HG03521 (cell line): ENCODE measurements at regions not wholly inside any gene's neighbourhood (a gene's known extent, or its start where the extent isn't known, plus 50 kb on each side); places are given as distances from the start of the nearest gene placed in this dataset.

Experiments
- ATAC-seq: cut with Tn5 transposase; IDR thresholded peaks from one replicate; pipeline ENCODE4 v1.9.1; 2021; ENCODE audit warnings: mild to moderate bottlenecking, moderate library complexity; ENCODE audit not compliant: unreplicated experiment

DNA sequence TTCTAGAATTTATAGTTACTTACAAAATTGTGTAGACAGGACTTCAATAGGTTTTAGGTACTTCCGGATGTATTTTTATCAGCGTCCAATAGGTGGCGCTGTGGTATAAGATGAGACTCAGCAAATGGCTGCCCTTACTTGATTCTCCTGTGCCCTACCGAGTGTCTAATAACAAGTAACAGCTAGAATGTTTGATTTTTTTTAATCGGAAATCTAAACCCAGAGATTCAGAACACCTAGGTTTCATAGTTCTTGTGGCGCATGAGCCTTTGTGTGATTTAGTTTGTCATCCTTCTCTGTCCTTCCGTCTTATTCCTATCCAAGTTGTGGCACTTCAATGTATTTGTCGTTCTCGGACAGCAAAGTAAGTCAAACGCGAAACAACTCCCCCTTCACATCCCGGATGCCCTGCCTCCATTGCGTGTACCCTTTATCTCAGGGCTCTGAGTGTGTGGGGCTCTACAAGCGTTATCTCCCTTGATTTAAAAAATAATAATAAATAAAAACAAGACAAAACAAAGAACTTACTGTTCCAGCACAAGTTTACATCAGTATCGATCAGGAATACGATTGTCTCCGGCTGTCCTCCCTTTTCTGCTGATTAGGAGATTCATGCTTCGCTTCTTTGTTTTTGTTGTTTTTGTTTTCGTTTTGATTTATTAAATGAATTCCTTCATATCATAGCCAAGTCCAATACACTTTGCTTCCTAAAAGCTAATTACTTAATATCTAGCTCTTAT is 50.7 kb upstream of the SLC30A5 start:
- peak; percentile 91 for ATAC-seq

DNA sequence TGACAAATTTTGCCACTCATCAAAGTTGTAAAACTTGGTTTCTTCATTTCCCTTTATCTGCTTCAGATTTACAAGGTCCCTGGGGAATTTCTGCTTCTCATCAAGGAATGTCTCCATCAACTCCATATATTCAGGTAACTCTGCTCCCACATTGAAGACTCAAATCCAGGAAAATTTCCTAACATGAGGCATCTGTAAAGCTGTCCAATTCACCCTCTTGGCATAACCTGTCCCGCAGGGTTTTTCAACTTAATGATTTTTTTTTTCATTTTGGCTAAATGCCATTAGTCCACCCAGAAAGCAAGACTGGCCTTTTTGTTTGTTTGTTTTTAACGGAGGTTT is 50.2 kb upstream of the SLC30A5 start:
- ATAC-seq: no peak
